WTC11 (cell line): ENCODE measurements at regions not wholly inside any gene's neighbourhood (a gene's known extent, or its start where the extent isn't known, plus 50 kb on each side); places are given as distances from the start of the nearest gene placed in this dataset.

Source experiments
- ATF3 ChIP-seq: sonication (generic); formaldehyde crosslinking; conservative IDR thresholded peaks from 2 replicates; pipeline ENCODE4 v1.8.1; 2022; ENCODE audit warnings: mild to moderate bottlenecking, missing genetic modification reagents
- ATF6 ChIP-seq: sonication (generic); formaldehyde crosslinking; IDR thresholded peaks from 2 replicates; pipeline ENCODE4 v1.8.1; 2023; ENCODE audit warnings: mild to moderate bottlenecking, missing genetic modification reagents
- CDX4 ChIP-seq: fragments of 250-450 bp; sonication (Bioruptor Pico); IDR thresholded peaks from 2 replicates; pipeline ENCODE4 v1.9.0; 2021; ENCODE audit warnings: moderate library complexity, mild to moderate bottlenecking, inconsistent platforms, borderline replicate concordance
- CREB1 ChIP-seq: sonication (generic); formaldehyde crosslinking; IDR thresholded peaks from 2 replicates; pipeline ENCODE4 v1.8.0; 2023; ENCODE audit warnings: mild to moderate bottlenecking, missing genetic modification reagents
- CTCF ChIP-seq: fragments of 200-600 bp; IDR thresholded peaks from 2 replicates; pipeline ENCODE4 v1.8.0; 2022; ENCODE audit warnings: antibody characterized with exemption
- FOXP4 ChIP-seq: sonication (generic); formaldehyde crosslinking; IDR thresholded peaks from 2 replicates; pipeline ENCODE4 v1.8.0; 2022; ENCODE audit warnings: mild to moderate bottlenecking, missing genetic modification reagents
- RORB ChIP-seq: fragments of 250-450 bp; sonication (Bioruptor Pico); IDR thresholded peaks from 2 replicates; pipeline ENCODE4 v1.9.0; 2021; ENCODE audit warnings: mild to moderate bottlenecking
- ZBTB21 ChIP-seq: sonication (generic); formaldehyde crosslinking; IDR thresholded peaks from 2 replicates; pipeline ENCODE4 v1.8.1; 2023; ENCODE audit warnings: mild to moderate bottlenecking, missing genetic modification reagents, borderline replicate concordance

GRCh38 chr7:115094163-115094562, 172.3 kb downstream of the MDFIC start:
- TF ChIP-seq FOXP4 (CRISPR knock-in tag) (no peak), ZBTB21 (CRISPR knock-in tag) (no peak), CTCF (no peak), ATF3 (CRISPR knock-in tag) (no peak), CDX4 (CRISPR knock-in tag) (no peak), RORB (no peak), CREB1 (CRISPR knock-in tag) (no peak), ATF6 (CRISPR knock-in tag) (no peak)
